DND-41 (cell line): ENCODE measurements at regions not wholly inside any gene's neighbourhood (a gene's known extent, or its start where the extent isn't known, plus 50 kb on each side); places are given as distances from the start of the nearest gene placed in this dataset.

Experiments
- ATAC-seq: fragments of 200-7000 bp; cut with Tn5 transposase; 3 replicates; pipeline ENCODE4 v1.9.1; 2021; ENCODE audit warnings: low read depth; ENCODE audit not compliant: insufficient read depth
- DNase-seq: peaks from one replicate; pipeline ENCODE4 v3.0.0-alpha.2; 2020
- H2AFZ ChIP-seq: 2 replicates; pipeline ENCODE4 v1.6.0; 2012; ENCODE audit warnings: low read depth, low read length
- H3K27ac ChIP-seq: 2 replicates; pipeline ENCODE4 v1.5.1; 2012; ENCODE audit warnings: low read length, inconsistent platforms
- H3K27me3 ChIP-seq: fragments of 200-600 bp; sonication (generic); 2 replicates; pipeline ENCODE4 v1.6.0; 2012; ENCODE audit warnings: low read length, mild to moderate bottlenecking, inconsistent platforms; ENCODE audit not compliant: insufficient read depth, poor library complexity
- H3K36me3 ChIP-seq: 2 replicates; pipeline ENCODE4 v1.5.1; 2012; ENCODE audit warnings: low read length, inconsistent platforms; ENCODE audit not compliant: insufficient read depth
- H3K4me1 ChIP-seq: 2 replicates; pipeline ENCODE4 v1.5.1; 2012; ENCODE audit warnings: mild to moderate bottlenecking, low read length; ENCODE audit not compliant: insufficient read depth
- H3K4me2 ChIP-seq: 2 replicates; pipeline ENCODE4 v1.6.0; 2012; ENCODE audit warnings: mild to moderate bottlenecking, moderate library complexity, low read length, inconsistent platforms; ENCODE audit not compliant: insufficient read depth
- H3K4me3 ChIP-seq, 2 experiments: fragments of 200-600 bp in 1 of 2; shearing (Covaris generic) in 1 of 2; 2 replicates each; pipeline ENCODE4 v1.5.1; 2012 to 2016; ENCODE audit warnings: inconsistent platforms in 2 of 2, low read length in 2 of 2, mild to moderate bottlenecking in 2 of 2, low read depth in 1 of 2, moderate library complexity in 1 of 2
- H3K79me2 ChIP-seq: 2 replicates; pipeline ENCODE4 v1.6.0; 2012; ENCODE audit warnings: low read length, inconsistent platforms; ENCODE audit not compliant: insufficient read depth
- H3K9ac ChIP-seq: 2 replicates; pipeline ENCODE4 v1.6.0; 2012; ENCODE audit warnings: low read depth, mild to moderate bottlenecking, inconsistent platforms, low read length, moderate library complexity
- H3K9me3 ChIP-seq: 2 replicates; pipeline ENCODE4 v1.5.1; 2012; ENCODE audit warnings: low read length, moderate library complexity, mild to moderate bottlenecking, inconsistent platforms; ENCODE audit not compliant: insufficient read depth, severe bottlenecking
- H4K20me1 ChIP-seq: 2 replicates; pipeline ENCODE4 v1.6.0; 2012; ENCODE audit warnings: low read length; ENCODE audit not compliant: insufficient read depth
- EZH2 ChIP-seq: IDR thresholded peaks from 3 replicates; pipeline ENCODE4 v1.6.1; 2012; ENCODE audit warnings: borderline replicate concordance, low read depth, mild to moderate bottlenecking, moderate library complexity, low read length, inconsistent platforms; ENCODE audit not compliant: severe bottlenecking
- TF ChIP-seq, protein P1 (sequence below): IDR thresholded peaks from 2 replicates; pipeline ENCODE4 v1.5.1; 2012; ENCODE audit warnings: borderline replicate concordance, low read length, moderate library complexity, mild to moderate bottlenecking; ENCODE audit not compliant: poor library complexity, severe bottlenecking; ENCODE audit errors: extremely low read depth

DNA sequence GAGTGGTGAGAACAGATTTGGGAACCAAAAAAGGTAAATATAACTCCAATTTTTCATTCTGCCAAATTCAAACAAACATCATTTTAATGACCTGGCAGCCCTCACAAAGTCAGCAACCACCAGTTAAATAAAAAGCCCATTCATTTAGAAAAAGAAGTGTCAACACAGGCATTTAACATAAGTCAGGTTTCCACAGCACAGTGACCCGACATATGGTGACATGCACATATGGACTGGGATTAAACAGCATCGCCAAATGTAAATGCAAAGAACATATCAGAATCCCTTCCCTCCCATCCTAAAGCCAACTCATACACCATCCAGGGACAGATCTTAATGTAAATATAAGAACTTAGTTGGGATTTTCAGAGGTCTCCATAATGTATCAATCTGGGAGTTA is 293.2 kb downstream of the FGFR2 start:
- H3K4me2 ChIP-seq = no peak overlapping the region
- TF ChIP-seq EZH2 = no peak
- TF ChIP-seq, protein P1, sequence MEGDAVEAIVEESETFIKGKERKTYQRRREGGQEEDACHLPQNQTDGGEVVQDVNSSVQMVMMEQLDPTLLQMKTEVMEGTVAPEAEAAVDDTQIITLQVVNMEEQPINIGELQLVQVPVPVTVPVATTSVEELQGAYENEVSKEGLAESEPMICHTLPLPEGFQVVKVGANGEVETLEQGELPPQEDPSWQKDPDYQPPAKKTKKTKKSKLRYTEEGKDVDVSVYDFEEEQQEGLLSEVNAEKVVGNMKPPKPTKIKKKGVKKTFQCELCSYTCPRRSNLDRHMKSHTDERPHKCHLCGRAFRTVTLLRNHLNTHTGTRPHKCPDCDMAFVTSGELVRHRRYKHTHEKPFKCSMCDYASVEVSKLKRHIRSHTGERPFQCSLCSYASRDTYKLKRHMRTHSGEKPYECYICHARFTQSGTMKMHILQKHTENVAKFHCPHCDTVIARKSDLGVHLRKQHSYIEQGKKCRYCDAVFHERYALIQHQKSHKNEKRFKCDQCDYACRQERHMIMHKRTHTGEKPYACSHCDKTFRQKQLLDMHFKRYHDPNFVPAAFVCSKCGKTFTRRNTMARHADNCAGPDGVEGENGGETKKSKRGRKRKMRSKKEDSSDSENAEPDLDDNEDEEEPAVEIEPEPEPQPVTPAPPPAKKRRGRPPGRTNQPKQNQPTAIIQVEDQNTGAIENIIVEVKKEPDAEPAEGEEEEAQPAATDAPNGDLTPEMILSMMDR = no peak
- H3K4me3 ChIP-seq = no peak overlapping the region
- no peaks in the 10 kb centered on the region for H3K36me3 ChIP-seq
- ATAC-seq = no peak
- H3K27me3 ChIP-seq = peaks cover 6% of the 10 kb centered on the region
- no peak overlapping the region for H3K9ac ChIP-seq
- no peaks in the 10 kb centered on the region for H4K20me1 ChIP-seq
- no peak overlapping the region for H3K27ac ChIP-seq
- H3K9me3 ChIP-seq = no peaks in the 10 kb centered on the region
- no peaks in the 10 kb centered on the region for H3K79me2 ChIP-seq
- H3K4me1 ChIP-seq = no peaks in the 10 kb centered on the region
- DNase-seq = no peak
- no peak overlapping the region for H2AFZ ChIP-seq

DNA sequence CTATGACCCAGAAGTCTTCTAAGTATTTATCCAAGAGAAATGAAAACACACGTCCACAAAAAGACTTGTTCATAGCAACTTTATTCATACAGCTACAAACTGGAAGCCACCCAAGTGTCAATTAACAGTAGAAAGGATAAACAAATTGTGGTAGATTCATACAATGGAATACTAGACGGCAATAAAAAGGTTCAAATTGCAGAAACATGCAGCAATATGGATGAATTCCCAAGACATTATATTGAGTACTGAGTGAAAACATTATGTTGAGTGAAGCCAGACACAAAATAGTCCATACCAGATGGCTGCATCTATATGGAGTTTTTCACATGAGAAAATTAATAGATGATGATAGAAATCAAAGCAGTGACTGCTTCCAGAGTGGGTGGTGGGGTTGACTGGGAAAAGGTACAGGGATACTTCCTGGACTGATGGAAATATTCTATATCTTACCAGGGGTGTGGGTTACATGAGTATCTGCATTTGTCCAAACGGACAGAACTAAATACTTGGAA is 292.0 kb downstream of the FGFR2 start:
- Histone ChIP-seq H3K27ac (no peak overlapping the region), H2AFZ (no peak overlapping the region), H3K4me3 (no peak overlapping the region), H3K36me3 (no peaks in the 10 kb centered on the region), H3K27me3 (peaks cover 10% of the 10 kb centered on the region), H3K9me3 (no peaks in the 10 kb centered on the region), H3K4me2 (no peak overlapping the region), H3K79me2 (no peaks in the 10 kb centered on the region), H3K4me1 (no peaks in the 10 kb centered on the region), H3K9ac (no peak overlapping the region), H4K20me1 (no peaks in the 10 kb centered on the region)
- no peak for ATAC-seq
- no peak for DNase-seq
- no peak for TF ChIP-seq EZH2
- TF ChIP-seq, protein P1 = no peak

DNA sequence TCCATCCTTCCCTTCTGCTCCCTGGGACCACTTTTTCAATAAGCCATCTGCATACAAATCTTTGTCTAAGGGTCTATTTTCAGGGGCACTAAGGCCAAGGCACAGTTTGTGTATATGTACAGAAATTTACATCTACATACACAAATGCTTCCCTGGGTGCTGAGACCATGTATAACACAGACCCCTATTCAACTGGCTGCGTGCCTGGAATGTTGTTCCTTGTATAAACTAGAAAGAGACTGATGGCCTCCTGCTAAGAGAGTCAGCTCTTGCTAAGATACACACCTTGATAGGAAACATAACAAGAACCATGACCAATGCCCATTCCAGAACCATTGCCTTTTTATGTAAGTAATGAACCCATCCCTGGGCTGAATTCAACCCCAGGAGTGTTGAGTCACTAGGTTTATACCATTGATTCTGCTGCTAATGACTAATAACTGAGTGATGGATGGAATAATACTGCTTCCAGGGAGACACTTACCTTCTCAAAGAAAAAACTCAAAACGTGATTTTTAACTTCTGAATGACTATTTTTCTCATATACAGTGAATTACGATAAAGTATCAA is 290.7 kb downstream of the FGFR2 start:
- Histone ChIP-seq H3K9me3 (no peaks in the 10 kb centered on the region), H3K9ac (no peak overlapping the region), H3K4me3 (no peak overlapping the region), H3K36me3 (no peaks in the 10 kb centered on the region), H4K20me1 (no peaks in the 10 kb centered on the region), H3K4me1 (no peaks in the 10 kb centered on the region), H3K4me2 (no peak overlapping the region), H2AFZ (no peak overlapping the region), H3K79me2 (no peaks in the 10 kb centered on the region), H3K27me3 (peaks cover 10% of the 10 kb centered on the region), H3K27ac (no peak overlapping the region)
- no peak for TF ChIP-seq EZH2
- TF ChIP-seq, protein P1 = no peak
- DNase-seq (no peak), ATAC-seq (no peak)

DNA sequence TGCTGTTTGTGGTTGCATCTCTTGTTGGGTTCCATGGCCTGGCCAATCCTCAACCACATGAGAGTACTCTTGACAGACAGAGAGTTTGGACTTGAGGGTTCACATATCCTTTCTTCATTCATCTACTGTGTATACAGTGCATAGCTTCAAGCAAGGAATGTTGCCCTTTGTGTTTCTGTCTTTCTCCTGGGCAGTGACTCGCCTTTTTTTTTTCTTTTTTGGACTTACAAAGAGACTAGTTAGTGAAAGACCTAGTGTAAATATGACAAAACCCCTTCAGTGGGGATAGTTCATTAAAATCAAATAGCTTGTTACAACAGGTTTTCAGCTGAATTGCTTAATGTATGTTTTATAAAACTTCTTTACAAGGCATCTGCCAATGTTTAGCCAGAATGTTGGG is 290.2 kb downstream of the FGFR2 start:
- Histone ChIP-seq H3K4me1 (no peaks in the 10 kb centered on the region), H3K27ac (no peak overlapping the region), H3K36me3 (no peaks in the 10 kb centered on the region), H3K4me2 (no peak overlapping the region), H3K27me3 (peaks cover 10% of the 10 kb centered on the region), H2AFZ (no peak overlapping the region), H3K4me3 (no peak overlapping the region), H3K9ac (no peak overlapping the region), H4K20me1 (no peaks in the 10 kb centered on the region), H3K79me2 (no peaks in the 10 kb centered on the region), H3K9me3 (no peaks in the 10 kb centered on the region)
- no peak for TF ChIP-seq EZH2
- TF ChIP-seq, protein P1 = no peak
- DNase-seq = no peak
- ATAC-seq = no peak
